Fibroblast of mammary gland (primary cell): ENCODE measurements at regions not wholly inside any gene's neighbourhood (a gene's known extent, or its start where the extent isn't known, plus 50 kb on each side); places are given as distances from the start of the nearest gene placed in this dataset.

Experiments
- DNase-seq: peaks from one replicate; pipeline ENCODE4 v3.0.0-alpha.2; 2010; ENCODE audit warnings: low read depth
- H3K4me3 ChIP-seq: 2 replicates; pipeline ENCODE4 v1.5.1; 2011; ENCODE audit warnings: low read depth, mild to moderate bottlenecking, low read length, moderate library complexity; ENCODE audit not compliant: control insufficient read depth
- CTCF ChIP-seq: conservative IDR thresholded peaks from 2 replicates; pipeline ENCODE4 v1.5.1; 2011; ENCODE audit warnings: low read depth, low read length, inconsistent platforms; ENCODE audit not compliant: control insufficient read depth, insufficient read depth

GRCh38 chr13:72648513-72649065, 78.8 kb downstream of the MZT1 start:
- no peak for TF ChIP-seq CTCF
- no peak for DNase-seq
- H3K4me3 ChIP-seq: no peak overlapping the region

GRCh38 chr13:72647422-72647821, 80.0 kb downstream of the MZT1 start:
- no peak for TF ChIP-seq CTCF
- no peak overlapping the region for H3K4me3 ChIP-seq
- DNase-seq: no peak

GRCh38 chr13:72645521-72645920, 81.9 kb downstream of the MZT1 start:
- DNase-seq: no peak
- TF ChIP-seq CTCF: no peak
- H3K4me3 ChIP-seq: no peak overlapping the region

GRCh38 chr13:72643311-72643989, 84.0 kb downstream of the MZT1 start:
- H3K4me3 ChIP-seq: no peak overlapping the region
- DNase-seq: peak; percentile 55
- peak; percentile 81 for TF ChIP-seq CTCF

- no peak for DNase-seq
- no peak for TF ChIP-seq CTCF
- no peak overlapping the region for H3K4me3 ChIP-seq
Observed at GRCh38 chr13:72639377-72639776, 88.1 kb downstream of the MZT1 start.

- no peak for TF ChIP-seq CTCF
- no peak for DNase-seq
- H3K4me3 ChIP-seq: no peak overlapping the region
Observed at GRCh38 chr13:72638059-72638815, 89.2 kb downstream of the MZT1 start.

GRCh38 chr13:72637561-72637960, 89.9 kb downstream of the MZT1 start:
- TF ChIP-seq CTCF: no peak
- DNase-seq: no peak
- no peak overlapping the region for H3K4me3 ChIP-seq
